ENCODE measurements at regions not wholly inside any gene's neighbourhood (a gene's known extent, or its start where the extent isn't known, plus 50 kb on each side); places are given as distances from the start of the nearest gene placed in this dataset.
A peak's percentile ranks its signal among the peaks of the same experiment; 100 is the strongest.
"Not testable (repeated sequence)": the region's sequence is repeated elsewhere in the genome, so short reads cannot be mapped to it uniquely, and the experiment has no call there.

GRCh38 chr6:74482180-74482579 is 723.7 kb downstream of the COL12A1 start:
- DNase-seq (ENCODE audit: low read depth), result no peak
- TF ChIP-seq, protein P1, sequence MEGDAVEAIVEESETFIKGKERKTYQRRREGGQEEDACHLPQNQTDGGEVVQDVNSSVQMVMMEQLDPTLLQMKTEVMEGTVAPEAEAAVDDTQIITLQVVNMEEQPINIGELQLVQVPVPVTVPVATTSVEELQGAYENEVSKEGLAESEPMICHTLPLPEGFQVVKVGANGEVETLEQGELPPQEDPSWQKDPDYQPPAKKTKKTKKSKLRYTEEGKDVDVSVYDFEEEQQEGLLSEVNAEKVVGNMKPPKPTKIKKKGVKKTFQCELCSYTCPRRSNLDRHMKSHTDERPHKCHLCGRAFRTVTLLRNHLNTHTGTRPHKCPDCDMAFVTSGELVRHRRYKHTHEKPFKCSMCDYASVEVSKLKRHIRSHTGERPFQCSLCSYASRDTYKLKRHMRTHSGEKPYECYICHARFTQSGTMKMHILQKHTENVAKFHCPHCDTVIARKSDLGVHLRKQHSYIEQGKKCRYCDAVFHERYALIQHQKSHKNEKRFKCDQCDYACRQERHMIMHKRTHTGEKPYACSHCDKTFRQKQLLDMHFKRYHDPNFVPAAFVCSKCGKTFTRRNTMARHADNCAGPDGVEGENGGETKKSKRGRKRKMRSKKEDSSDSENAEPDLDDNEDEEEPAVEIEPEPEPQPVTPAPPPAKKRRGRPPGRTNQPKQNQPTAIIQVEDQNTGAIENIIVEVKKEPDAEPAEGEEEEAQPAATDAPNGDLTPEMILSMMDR (conservative IDR thresholded peaks at IDR 0.05; ENCODE audit: low read depth, low read length), result no peak
- H3K4me3 ChIP-seq (ENCODE audit: low read depth, low read length), result no peak overlapping the region

DNA sequence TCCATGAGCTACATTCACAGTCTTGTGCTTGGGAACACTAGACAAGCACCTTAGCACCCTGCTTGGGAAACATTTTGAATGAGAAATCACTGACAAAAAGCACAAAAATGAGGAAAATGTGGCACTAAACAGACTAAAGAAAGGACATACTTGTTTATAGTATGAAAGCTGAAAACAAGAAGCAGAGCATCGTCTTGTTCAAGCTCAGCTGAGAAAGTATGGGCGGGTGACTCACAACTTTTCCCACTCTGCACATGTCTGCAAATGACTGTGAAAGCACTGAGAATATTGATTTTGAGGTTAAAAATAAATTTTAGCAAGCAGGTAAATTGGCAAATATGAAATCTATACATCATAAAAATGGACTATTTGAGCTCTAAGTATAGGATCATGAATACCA is 725.3 kb downstream of the COL12A1 start:
- H3K4me3 ChIP-seq (ENCODE audit: low read depth, low read length), result no peak overlapping the region
- peak; percentile 16 for DNase-seq (ENCODE audit: low read depth)
- TF ChIP-seq, protein P1 (conservative IDR thresholded peaks at IDR 0.05; ENCODE audit: low read depth, low read length), result no peak

DNA sequence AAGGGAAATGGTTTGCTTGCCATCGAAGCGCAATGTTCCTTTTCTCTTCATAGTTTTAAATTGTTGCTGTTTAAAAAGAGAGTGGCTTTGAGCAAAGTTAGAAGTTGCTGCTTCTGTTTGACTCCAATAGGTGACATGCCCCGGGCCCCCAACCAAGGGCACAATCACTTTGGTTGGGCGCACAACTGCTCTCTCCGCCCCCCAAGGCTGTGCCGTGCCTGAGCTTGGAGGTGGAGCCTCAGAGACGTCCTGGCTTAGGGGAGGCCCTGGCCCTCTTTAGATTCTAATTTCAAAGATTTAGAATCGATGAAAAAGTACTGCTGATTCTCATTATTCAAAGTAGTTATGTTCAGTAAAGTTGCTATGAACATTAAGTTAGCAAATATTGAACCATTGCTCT is 725.9 kb downstream of the COL12A1 start:
- no peak overlapping the region for H3K4me3 ChIP-seq (ENCODE audit: low read depth, low read length)

DNA sequence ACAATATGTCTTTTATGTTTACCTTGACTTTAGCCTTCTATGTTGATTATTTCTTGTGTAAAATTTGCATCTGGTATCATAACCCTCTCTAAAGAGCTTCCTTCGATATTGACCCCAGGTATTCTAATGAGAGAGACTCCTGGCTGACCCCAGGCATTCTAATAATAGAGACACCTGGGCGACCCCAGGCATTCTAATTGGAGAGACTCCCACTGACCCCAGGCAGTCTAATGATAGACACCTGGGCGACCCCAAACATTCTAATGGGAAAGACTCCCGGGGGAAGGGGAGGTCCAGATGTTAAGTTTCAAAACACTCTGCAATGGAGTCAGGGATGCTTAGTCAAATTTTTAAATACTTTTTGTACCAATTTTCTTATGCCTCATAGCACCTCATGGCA is 726.4 kb downstream of the COL12A1 start:
- no peak overlapping the region for H3K4me3 ChIP-seq (ENCODE audit: low read depth, low read length)
- TF ChIP-seq, protein P1 (conservative IDR thresholded peaks at IDR 0.05; ENCODE audit: low read depth, low read length), result no peak
- no peak for DNase-seq (ENCODE audit: low read depth)

More for the DNA sequence above, 725.9 kb downstream of the COL12A1 start:
- no peak for DNase-seq (ENCODE audit: low read depth)
- TF ChIP-seq, protein P1 (conservative IDR thresholded peaks at IDR 0.05; ENCODE audit: low read depth, low read length), result no peak

DNA sequence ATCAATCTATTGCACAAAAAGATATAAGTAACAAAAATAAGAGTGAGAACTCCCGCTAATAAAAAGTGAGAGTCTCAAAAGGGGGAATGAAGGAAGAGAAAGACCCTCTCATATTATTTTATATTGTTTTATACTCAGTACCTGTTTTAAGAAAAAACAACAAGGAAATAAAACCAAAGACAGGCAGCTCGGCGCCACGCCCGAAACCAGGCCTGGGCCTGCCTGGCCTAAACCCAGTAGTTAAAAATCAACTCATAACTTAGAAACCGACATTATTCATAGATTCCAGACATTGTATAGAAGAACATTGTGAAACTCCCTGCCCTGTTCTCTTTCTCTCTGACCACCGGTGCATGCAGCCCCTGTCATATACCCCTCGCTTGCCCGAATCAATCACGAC is 731.8 kb downstream of the COL12A1 start:
- H3K4me3 ChIP-seq (ENCODE audit: low read depth, low read length); DNase-seq (ENCODE audit: low read depth): not testable (repeated sequence)

- not testable (repeated sequence) for H3K4me3 ChIP-seq (ENCODE audit: low read depth, low read length); DNase-seq (ENCODE audit: low read depth)
Observed at GRCh38 chr6:74468552-74468951, 737.3 kb downstream of the COL12A1 start.

GRCh38 chr6:74467533-74468215 is 738.2 kb downstream of the COL12A1 start:
- TF ChIP-seq, protein P1 (conservative IDR thresholded peaks at IDR 0.05; ENCODE audit: low read depth, low read length), result no peak
- H3K4me3 ChIP-seq (ENCODE audit: low read depth, low read length), result no peak overlapping the region
- DNase-seq (ENCODE audit: low read depth), result no peak

DNA sequence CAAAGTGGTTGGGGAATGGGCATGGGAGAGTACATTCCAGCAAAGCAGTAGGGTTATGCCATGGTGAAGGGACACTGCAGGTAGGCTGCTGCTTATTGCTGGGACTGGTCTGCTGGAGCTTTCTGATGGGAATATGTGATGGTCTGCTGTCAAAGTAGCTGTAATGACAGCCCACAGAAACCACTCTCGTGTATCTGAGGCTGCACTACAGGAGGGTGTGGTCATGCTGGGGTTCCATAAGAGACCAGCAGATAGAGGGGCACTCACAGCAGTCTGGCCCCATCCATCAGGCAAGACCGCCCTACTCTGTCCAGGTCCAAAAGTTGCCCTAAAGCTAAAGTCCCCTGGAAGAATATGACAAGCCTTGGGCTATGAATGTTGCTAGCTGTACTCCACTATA is 739.3 kb downstream of the COL12A1 start:
- no peak overlapping the region for H3K4me3 ChIP-seq (ENCODE audit: low read depth, low read length)
- TF ChIP-seq, protein P1 (conservative IDR thresholded peaks at IDR 0.05; ENCODE audit: low read depth, low read length), result no peak
- DNase-seq (ENCODE audit: low read depth), result no peak
